Kidney (tissue), 13 donors: ENCODE measurements at regions not wholly inside any gene's neighbourhood (a gene's known extent, or its start where the extent isn't known, plus 50 kb on each side); places are given as distances from the start of the nearest gene placed in this dataset.

Experiments
- DNase-seq, 5 donors: peaks; one replicate each; pipeline ENCODE4 v3.0.0-alpha.2; 2013 to 2020
- FAIRE-seq: peaks from 2 replicates; lab custom pipeline; 2012; peaks lifted over from hg19 to GRCh38; lab: Jason Lieb, UNC
- H3K27ac ChIP-seq, 2 donors: one replicate each; pipeline ENCODE4 v1.7.0; 2013; ENCODE audit warnings: low read depth in 2 of 2, low read length in 2 of 2, inconsistent platforms in 1 of 2
- H3K27me3 ChIP-seq: one replicate; pipeline ENCODE4 v1.7.1; 2013; ENCODE audit warnings: low read length, inconsistent platforms; ENCODE audit not compliant: control insufficient read depth, insufficient read depth
- H3K36me3 ChIP-seq, 3 donors: one replicate each; pipeline versions ENCODE4 v1.7.0 to v1.7.1; 2013; ENCODE audit warnings: low read length in 3 of 3, control low read depth in 1 of 3, inconsistent platforms in 1 of 3; ENCODE audit not compliant: insufficient read depth in 3 of 3, control insufficient read depth in 2 of 3
- H3K4me1 ChIP-seq, 3 donors: one replicate each; pipeline versions ENCODE4 v1.7.0 to v1.7.1; 2013; ENCODE audit warnings: low read length in 3 of 3, inconsistent platforms in 1 of 3, low read depth in 1 of 3; ENCODE audit not compliant: control insufficient read depth in 2 of 3, insufficient read depth in 2 of 3
- H3K4me3 ChIP-seq, 3 donors: one replicate each; pipeline versions ENCODE4 v1.7.0 to v1.8.1; 2013; ENCODE audit warnings: low read length in 3 of 3, control low read depth in 1 of 3, inconsistent platforms in 1 of 3
- H3K9ac ChIP-seq, 3 donors: one replicate each; pipeline versions ENCODE4 v1.7.0 to v1.7.1; 2013; ENCODE audit warnings: low read length in 3 of 3, control low read depth in 1 of 3, inconsistent platforms in 1 of 3
- H3K9me3 ChIP-seq, 3 donors: one replicate each; pipeline versions ENCODE4 v1.7.0 to v1.7.1; 2013; ENCODE audit warnings: low read length in 3 of 3, control low read depth in 1 of 3, inconsistent platforms in 1 of 3; ENCODE audit not compliant: control insufficient read depth in 2 of 3, insufficient read depth in 1 of 3
- intact Hi-C: fragments of 100-400 bp; cut with DNase I; formaldehyde crosslinking; loops from one replicate; pipeline ENCODE4 v1.11.1; 2022
- TF ChIP-seq, protein P1 (sequence below): IDR thresholded peaks from 3 replicates; pipeline ENCODE4 v1.5.1; 2012; ENCODE audit warnings: mild to moderate bottlenecking, moderate library complexity, borderline replicate concordance; ENCODE audit not compliant: insufficient read depth; ENCODE audit errors: extremely low read depth
- donor health status: control.
- donor health status: control.
- donor health status: control.
- donor health status: control.
- donor health status: control.
- donor health status: DM: yes; HTN: yes; CAD: no.
- donor health status: Normal renal cell carcinoma (clear cell type).

DNA sequence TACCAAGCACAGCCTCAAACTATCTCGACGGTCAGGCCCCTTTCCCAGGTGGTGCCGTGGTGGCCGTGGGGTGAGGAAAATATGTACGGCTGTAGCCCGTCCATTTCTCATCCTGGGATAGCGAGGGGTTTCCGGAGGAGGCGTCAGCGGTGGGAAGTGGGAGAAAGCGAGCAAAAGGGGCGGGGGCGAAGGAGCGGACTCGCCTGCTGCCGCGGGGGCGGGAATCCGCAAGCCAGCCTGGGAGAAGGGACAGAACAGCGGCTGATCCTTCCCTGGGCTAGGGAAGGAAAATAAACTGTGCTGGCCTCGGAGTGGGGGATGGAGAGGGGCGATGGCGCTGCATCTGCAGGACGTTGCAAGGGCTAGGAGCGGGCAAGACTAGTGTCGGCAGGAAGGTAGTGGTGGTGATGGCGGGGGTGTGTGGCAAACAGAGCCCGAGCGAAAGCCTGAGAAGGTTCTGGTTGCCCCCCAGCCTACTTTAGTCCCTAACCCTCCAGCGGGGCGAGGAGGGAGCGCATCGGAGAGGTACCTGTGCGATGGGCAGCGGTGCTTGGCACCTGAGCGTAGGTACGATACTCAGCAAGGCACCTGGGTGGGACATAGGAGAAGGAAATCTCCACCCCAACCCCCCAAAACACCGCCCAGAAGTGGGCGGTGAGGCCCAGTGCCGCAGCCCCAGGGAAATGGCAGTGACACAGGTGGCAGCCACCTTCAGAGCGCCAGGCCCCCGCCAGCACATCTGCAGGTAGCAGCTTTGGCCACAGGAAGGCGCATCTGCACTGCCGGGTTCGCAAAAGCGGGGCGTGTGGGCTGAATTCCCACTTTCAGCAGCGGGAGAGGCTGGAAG, 49.9 kb upstream of the STEAP1B start:
- Histone ChIP-seq H3K4me1 (peaks cover 0 to 3% (median 0%) of the 10 kb centered on the region in 3 donors), H3K9ac (peak overlapping the region in 1 of 3 donors; percentile 17), H3K27me3 (no peaks in the 10 kb centered on the region), H3K9me3 (no peaks in the 10 kb centered on the region), H3K36me3 (no peaks in the 10 kb centered on the region), H3K27ac (no peak overlapping the region), H3K4me3 (peak overlapping the region in 2 of 3 donors; percentile 39 to 56)
- intact Hi-C loops: loop anchor here (10.0 kb wide), 2 partner anchors 175 to 505 kb away; partner anchors contain the start of gene IL6
- no peak for FAIRE-seq
- TF ChIP-seq, protein P1, sequence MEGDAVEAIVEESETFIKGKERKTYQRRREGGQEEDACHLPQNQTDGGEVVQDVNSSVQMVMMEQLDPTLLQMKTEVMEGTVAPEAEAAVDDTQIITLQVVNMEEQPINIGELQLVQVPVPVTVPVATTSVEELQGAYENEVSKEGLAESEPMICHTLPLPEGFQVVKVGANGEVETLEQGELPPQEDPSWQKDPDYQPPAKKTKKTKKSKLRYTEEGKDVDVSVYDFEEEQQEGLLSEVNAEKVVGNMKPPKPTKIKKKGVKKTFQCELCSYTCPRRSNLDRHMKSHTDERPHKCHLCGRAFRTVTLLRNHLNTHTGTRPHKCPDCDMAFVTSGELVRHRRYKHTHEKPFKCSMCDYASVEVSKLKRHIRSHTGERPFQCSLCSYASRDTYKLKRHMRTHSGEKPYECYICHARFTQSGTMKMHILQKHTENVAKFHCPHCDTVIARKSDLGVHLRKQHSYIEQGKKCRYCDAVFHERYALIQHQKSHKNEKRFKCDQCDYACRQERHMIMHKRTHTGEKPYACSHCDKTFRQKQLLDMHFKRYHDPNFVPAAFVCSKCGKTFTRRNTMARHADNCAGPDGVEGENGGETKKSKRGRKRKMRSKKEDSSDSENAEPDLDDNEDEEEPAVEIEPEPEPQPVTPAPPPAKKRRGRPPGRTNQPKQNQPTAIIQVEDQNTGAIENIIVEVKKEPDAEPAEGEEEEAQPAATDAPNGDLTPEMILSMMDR: peak; percentile 37
- peak in 4 of 5 donors; percentile 75 to 82 (median 77) for DNase-seq
